GM12872 (cell line): ENCODE measurements at regions not wholly inside any gene's neighbourhood (a gene's known extent, or its start where the extent isn't known, plus 50 kb on each side); places are given as distances from the start of the nearest gene placed in this dataset.

ENCODE experiments used
- TF ChIP-seq, protein P1 (sequence below): IDR thresholded peaks from 3 replicates; pipeline ENCODE4 v1.5.1; 2011; ENCODE audit warnings: low read depth, mild to moderate bottlenecking, low read length, moderate library complexity; ENCODE audit not compliant: insufficient read depth

DNA sequence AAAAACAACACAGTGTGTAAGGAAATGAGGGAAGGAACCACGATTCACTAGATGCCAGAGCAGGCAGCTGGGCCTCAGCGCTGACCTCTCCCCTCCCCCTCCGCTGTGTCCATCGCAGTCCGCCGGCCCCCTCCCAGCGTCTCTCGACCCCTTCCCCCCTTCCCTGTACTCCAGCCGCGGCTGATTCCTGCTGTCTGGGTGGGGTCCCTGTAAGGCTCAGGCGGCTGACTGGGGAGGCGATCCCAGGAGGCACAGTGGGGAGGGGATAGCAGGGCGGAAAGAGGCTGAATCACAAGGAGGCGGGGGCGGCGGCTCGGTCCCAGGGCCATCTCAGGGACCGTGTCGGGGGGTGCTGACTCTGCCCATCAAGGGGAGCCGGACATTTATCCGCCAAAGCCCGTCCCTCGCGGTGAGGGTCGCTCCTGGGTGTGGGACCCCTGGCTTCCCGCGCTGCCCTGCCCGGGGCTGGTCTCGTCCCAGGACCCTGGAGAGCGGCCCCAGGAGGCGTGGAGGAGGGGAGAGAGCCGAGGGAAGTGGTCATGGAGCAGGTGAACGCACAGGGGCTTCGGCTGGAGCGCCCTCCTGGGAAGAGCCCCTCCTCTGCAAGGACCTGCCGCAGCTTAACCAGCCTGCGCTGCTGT, 241.9 kb downstream of the PTPRU start:
- TF ChIP-seq, protein P1, sequence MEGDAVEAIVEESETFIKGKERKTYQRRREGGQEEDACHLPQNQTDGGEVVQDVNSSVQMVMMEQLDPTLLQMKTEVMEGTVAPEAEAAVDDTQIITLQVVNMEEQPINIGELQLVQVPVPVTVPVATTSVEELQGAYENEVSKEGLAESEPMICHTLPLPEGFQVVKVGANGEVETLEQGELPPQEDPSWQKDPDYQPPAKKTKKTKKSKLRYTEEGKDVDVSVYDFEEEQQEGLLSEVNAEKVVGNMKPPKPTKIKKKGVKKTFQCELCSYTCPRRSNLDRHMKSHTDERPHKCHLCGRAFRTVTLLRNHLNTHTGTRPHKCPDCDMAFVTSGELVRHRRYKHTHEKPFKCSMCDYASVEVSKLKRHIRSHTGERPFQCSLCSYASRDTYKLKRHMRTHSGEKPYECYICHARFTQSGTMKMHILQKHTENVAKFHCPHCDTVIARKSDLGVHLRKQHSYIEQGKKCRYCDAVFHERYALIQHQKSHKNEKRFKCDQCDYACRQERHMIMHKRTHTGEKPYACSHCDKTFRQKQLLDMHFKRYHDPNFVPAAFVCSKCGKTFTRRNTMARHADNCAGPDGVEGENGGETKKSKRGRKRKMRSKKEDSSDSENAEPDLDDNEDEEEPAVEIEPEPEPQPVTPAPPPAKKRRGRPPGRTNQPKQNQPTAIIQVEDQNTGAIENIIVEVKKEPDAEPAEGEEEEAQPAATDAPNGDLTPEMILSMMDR: no peak

DNA sequence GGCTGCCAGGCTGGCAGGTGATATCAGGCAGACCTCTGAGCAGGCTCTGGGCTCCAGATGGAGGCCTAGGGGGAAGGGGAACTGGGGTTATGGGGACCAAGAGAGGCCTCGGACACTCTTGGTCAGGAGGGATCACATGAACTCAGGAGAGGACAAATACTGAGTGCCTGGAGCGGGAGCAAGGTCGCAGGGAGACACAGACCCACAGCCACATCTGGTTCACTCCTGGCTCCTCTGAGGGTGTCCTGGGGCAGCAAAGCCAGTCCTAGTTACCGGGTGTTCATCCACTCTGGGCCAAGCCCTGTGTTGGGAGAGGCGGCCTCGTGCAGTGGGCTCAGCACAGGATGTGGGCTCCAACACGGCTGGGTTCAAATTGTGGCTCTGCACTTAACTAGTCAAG, 239.0 kb downstream of the PTPRU start:
- TF ChIP-seq, protein P1: no peak

DNA sequence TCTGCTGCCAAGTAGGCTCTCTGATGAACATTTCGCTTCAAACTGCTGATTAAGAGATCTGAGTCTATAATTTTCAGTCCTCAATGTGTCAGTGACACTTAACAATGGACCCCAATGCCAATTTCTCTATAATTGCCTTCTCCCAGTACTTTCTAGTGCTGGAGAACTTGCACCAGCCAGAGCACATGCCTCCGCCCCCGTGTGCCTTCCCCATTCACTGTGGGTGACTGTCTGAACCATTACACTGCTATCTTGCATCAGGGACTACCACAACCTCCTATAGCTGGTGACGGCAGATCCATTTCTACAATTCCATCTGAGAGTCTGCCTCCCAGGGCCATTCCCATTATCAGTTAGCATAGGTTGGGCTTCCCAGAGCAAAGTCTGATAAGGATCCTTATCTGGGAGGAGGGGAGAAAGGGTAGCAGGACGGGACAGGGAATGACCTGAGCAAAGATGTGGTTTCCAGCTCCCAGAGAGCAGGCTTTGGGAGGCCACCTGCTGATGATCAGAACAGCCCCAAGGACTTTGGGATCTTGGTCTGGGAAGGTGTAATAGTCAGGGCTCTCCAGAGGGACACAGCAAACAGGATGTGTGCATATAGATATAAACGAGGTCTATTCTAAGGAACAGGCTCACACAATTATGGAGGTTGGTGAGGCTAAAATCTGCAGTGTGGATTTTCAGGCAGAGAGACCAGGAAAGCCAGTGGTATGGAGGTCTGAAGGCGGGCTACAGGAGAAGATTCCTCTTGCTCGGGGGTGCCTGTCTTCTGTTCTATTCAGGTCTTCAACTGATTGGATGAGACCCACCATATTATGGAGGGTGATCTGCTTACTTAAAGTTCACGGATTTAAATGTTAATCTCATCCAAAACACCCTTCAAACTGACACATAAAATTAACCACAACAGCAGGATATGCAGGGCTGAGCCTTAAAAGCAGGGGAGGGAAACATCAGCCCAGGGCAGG, 238.2 kb downstream of the PTPRU start:
- TF ChIP-seq, protein P1: no peak

DNA sequence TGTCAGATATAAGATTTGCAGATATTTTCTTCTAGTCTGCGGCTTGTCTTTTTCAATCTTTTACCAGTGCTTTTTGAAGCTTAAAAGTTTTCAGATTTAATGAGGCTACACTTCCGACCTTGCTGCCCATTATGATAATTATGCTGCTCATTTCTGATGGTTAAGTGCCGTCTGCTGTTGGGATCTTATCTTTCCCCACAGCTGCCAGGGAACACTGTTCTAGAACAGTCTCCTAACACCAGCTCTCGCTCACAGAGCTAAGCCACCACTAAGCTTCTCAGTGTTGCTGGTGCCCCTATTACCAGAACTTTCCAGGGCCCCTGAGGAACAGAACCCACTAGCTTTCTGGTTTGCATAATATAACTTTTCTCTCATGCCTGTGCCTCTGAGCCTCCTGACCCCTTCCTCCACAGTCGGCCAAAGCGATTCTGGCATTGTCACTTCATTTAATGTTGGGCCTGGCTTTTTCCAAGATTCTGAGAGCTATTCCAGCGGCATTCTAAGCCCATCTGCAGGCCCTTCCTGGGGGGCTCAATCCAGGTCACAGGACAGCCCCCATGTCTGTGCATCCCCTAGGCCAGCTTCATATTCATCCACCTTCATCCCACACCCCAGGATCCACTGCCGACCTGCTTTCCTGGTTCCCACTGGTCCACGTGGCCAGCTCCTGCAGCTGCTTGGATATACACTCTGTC, 237.0 kb downstream of the PTPRU start:
- TF ChIP-seq, protein P1: no peak

DNA sequence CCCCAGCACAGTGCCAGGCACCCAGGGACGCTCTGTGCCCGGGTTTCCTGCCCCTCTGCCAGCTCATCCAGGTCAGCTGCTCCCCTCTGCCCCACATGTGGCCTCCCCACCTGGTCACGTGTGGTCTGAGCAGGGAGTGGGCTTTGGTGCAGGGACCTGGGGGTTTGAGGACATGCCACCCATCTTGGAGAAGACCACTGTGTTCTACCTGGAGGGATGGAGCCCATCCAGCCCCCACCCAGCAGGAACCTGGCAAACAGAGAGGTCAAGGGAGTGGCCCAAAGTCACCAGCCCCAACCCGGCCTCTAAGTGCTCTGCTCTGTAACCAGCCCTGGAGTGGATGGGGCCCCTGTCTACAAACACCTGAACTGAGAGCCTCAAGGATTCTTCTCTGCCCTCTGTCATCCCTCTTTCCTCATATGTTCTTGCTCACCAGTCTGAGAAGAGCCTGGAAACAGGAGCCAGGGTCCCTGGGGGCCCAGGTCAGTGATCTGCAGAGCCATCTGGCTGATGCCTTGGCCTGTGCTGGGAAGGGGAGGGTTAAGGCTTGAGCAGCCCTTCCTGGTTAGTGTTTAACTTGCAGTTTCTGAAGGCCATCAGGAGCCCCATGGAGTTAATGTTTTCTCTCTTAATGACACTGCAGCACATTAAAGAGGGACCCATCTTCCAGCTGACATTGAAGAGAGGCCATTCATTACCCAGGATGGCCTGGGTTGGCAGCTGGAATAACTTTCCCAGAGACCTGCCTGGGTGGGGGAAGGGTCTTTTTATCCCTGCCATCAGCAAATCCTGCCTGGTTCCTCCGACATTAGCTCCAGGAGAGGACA, 235.4 kb downstream of the PTPRU start:
- TF ChIP-seq, protein P1: no peak

DNA sequence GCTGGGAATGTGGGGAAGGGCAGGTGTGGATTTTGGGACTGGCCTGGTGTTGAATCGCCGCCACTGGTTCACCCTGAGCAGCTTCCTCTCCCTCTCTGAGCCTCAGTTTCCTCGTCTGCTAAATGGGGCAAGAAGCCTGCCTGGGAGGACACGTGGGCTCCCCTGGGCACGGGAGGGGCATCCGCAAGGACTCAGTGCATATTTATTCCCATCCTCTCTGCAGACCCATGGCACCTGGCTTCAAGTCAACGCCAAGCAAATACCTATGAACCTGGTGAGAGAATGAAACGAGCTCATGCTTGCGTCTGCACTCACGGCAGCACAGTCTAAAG, 234.4 kb downstream of the PTPRU start:
- TF ChIP-seq, protein P1: no peak
